ENCODE measurements at regions not wholly inside any gene's neighbourhood (a gene's known extent, or its start where the extent isn't known, plus 50 kb on each side); places are given as distances from the start of the nearest gene placed in this dataset.
"Not testable (repeated sequence)": the region's sequence is repeated elsewhere in the genome, so short reads cannot be mapped to it uniquely, and the experiment has no call there.

- H3K36me3 ChIP-seq (ENCODE audit: insufficient read depth, low read length, poor library complexity, severe bottlenecking) = no peaks in the 10 kb centered on the region
- no peaks in the 10 kb centered on the region for H3K27me3 ChIP-seq (replicated peaks; ENCODE audit: insufficient read depth, low read depth, low read length, poor library complexity)
- ChIA-PET CTCF (no interaction called here), POLR2A (ENCODE audit: low non-redundant PET) (no interaction called here)
- TF ChIP-seq CTCF (conservative IDR thresholded peaks at IDR 0.05; ENCODE audit: low read depth, low read length) = no peak
- no peak for TF ChIP-seq EZH2 (IDR thresholded peaks at IDR 0.05; ENCODE audit: borderline replicate concordance, low read depth, low read length, poor library complexity, severe bottlenecking)
- no TSS peak for BruUV-seq (replicated peaks)
- intact Hi-C loops (cut with micrococcal nuclease; ENCODE audit: unreplicated experiment) = no loop called here
- H3K9me3 ChIP-seq (ENCODE audit: low read depth, low read length, poor library complexity, severe bottlenecking) = no peaks in the 10 kb centered on the region
- no peaks in the 10 kb centered on the region for H3K4me1 ChIP-seq (ENCODE audit: insufficient read depth, low read length, poor library complexity, severe bottlenecking)
- H3K4me3 ChIP-seq (ENCODE audit: low read depth, low read length, poor library complexity, severe bottlenecking) = no peak overlapping the region
- no peak overlapping the region for H3K27ac ChIP-seq (ENCODE audit: low read depth, low read length, poor library complexity, severe bottlenecking)
- no peak for DNase-seq (ENCODE audit: low spot score)
These were observed 203.0 kb upstream of the PDZRN3 start for GRCh38 chr3:73827725-73828211.

GRCh38 chr3:73827204-73827603, 202.5 kb upstream of the PDZRN3 start:
- Histone ChIP-seq H3K4me3 (ENCODE audit: low read depth, low read length, poor library complexity, severe bottlenecking) (no peak overlapping the region), H3K27ac (ENCODE audit: low read depth, low read length, poor library complexity, severe bottlenecking) (no peak overlapping the region), H3K4me1 (ENCODE audit: insufficient read depth, low read length, poor library complexity, severe bottlenecking) (no peaks in the 10 kb centered on the region), H3K27me3 (replicated peaks; ENCODE audit: insufficient read depth, low read depth, low read length, poor library complexity) (no peaks in the 10 kb centered on the region), H3K9me3 (ENCODE audit: low read depth, low read length, poor library complexity, severe bottlenecking) (no peaks in the 10 kb centered on the region), H3K36me3 (ENCODE audit: insufficient read depth, low read length, poor library complexity, severe bottlenecking) (no peaks in the 10 kb centered on the region)
- intact Hi-C loops (cut with micrococcal nuclease; ENCODE audit: unreplicated experiment) = no loop called here
- DNase-seq (ENCODE audit: low spot score) = no peak
- BruUV-seq (replicated peaks) = no TSS peak
- CTCF ChIA-PET = no interaction called here
- POLR2A ChIA-PET (ENCODE audit: low non-redundant PET) = no interaction called here
- TF ChIP-seq EZH2 (IDR thresholded peaks at IDR 0.05; ENCODE audit: borderline replicate concordance, low read depth, low read length, poor library complexity, severe bottlenecking) (no peak), CTCF (conservative IDR thresholded peaks at IDR 0.05; ENCODE audit: low read depth, low read length) (no peak)

- POLR2A ChIA-PET (ENCODE audit: low non-redundant PET); H3K4me1 ChIP-seq (ENCODE audit: insufficient read depth, low read length, poor library complexity, severe bottlenecking); H3K27ac ChIP-seq (ENCODE audit: low read depth, low read length, poor library complexity, severe bottlenecking); DNase-seq (ENCODE audit: low spot score); CTCF ChIA-PET; BruUV-seq (replicated peaks); H3K36me3 ChIP-seq (ENCODE audit: insufficient read depth, low read length, poor library complexity, severe bottlenecking); H3K27me3 ChIP-seq (replicated peaks; ENCODE audit: insufficient read depth, low read depth, low read length, poor library complexity); H3K9me3 ChIP-seq (ENCODE audit: low read depth, low read length, poor library complexity, severe bottlenecking); intact Hi-C loops (cut with micrococcal nuclease; ENCODE audit: unreplicated experiment); H3K4me3 ChIP-seq (ENCODE audit: low read depth, low read length, poor library complexity, severe bottlenecking): not testable (repeated sequence)
These were observed 196.2 kb upstream of the PDZRN3 start for GRCh38 chr3:73820896-73821295.

GRCh38 chr3:73820431-73820830, 195.7 kb upstream of the PDZRN3 start:
- CTCF ChIA-PET = no interaction called here
- H3K27ac ChIP-seq (ENCODE audit: low read depth, low read length, poor library complexity, severe bottlenecking) = no peak overlapping the region
- no peak overlapping the region for H3K4me3 ChIP-seq (ENCODE audit: low read depth, low read length, poor library complexity, severe bottlenecking)
- no peaks in the 10 kb centered on the region for H3K27me3 ChIP-seq (replicated peaks; ENCODE audit: insufficient read depth, low read depth, low read length, poor library complexity)
- BruUV-seq (replicated peaks) = no TSS peak
- H3K9me3 ChIP-seq (ENCODE audit: low read depth, low read length, poor library complexity, severe bottlenecking) = no peaks in the 10 kb centered on the region
- no peak for TF ChIP-seq EZH2 (IDR thresholded peaks at IDR 0.05; ENCODE audit: borderline replicate concordance, low read depth, low read length, poor library complexity, severe bottlenecking)
- TF ChIP-seq CTCF (conservative IDR thresholded peaks at IDR 0.05; ENCODE audit: low read depth, low read length) = no peak
- no peaks in the 10 kb centered on the region for H3K36me3 ChIP-seq (ENCODE audit: insufficient read depth, low read length, poor library complexity, severe bottlenecking)
- intact Hi-C loops (cut with micrococcal nuclease; ENCODE audit: unreplicated experiment) = no loop called here
- DNase-seq (ENCODE audit: low spot score) = no peak
- no peaks in the 10 kb centered on the region for H3K4me1 ChIP-seq (ENCODE audit: insufficient read depth, low read length, poor library complexity, severe bottlenecking)
- POLR2A ChIA-PET (ENCODE audit: low non-redundant PET) = no interaction called here
